GM12892 (cell line): ENCODE measurements at regions not wholly inside any gene's neighbourhood (a gene's known extent, or its start where the extent isn't known, plus 50 kb on each side); places are given as distances from the start of the nearest gene placed in this dataset.

ENCODE experiments used
- DNase-seq: peaks from one replicate; pipeline ENCODE4 v3.0.0; 2011; ENCODE audit not compliant: insufficient read length
- FAIRE-seq: peaks from 2 replicates; lab custom pipeline; 2011; peaks lifted over from hg19 to GRCh38; lab: Jason Lieb, UNC
- POLR2A ChIP-seq: IDR thresholded peaks from 2 replicates; pipeline ENCODE4 v1.6.1; 2011; ENCODE audit warnings: low read depth, low read length, control low read depth
- POLR2AphosphoS5 ChIP-seq: IDR thresholded peaks from 2 replicates; pipeline ENCODE4 v1.6.1; 2011; ENCODE audit warnings: low read depth, low read length, control low read depth
- TAF1 ChIP-seq: IDR thresholded peaks from 2 replicates; pipeline ENCODE4 v1.6.1; 2011; ENCODE audit warnings: low read depth, mild to moderate bottlenecking, control low read depth, low read length, borderline replicate concordance

- TF ChIP-seq POLR2A (no peak), TAF1 (no peak), POLR2AphosphoS5 (no peak)
- no peak for FAIRE-seq
- no peak for DNase-seq
These were observed 546.2 kb downstream of the TUSC7 start for GRCh38 chr3:117255736-117256135.

GRCh38 chr3:117261983-117262421 lies 552.4 kb downstream of the TUSC7 start:
- no peak for DNase-seq
- no peak for TF ChIP-seq POLR2A
- TF ChIP-seq POLR2AphosphoS5 = no peak
- no peak for TF ChIP-seq TAF1
- FAIRE-seq = no peak

- TF ChIP-seq POLR2AphosphoS5 = no peak
- TF ChIP-seq TAF1 = no peak
- TF ChIP-seq POLR2A = no peak
- no peak for FAIRE-seq
These were observed 553.7 kb downstream of the TUSC7 start for GRCh38 chr3:117263270-117263669.

GRCh38 chr3:117263745-117264144 lies 554.2 kb downstream of the TUSC7 start:
- peak; percentile 30 for FAIRE-seq
- no peak for DNase-seq
- no peak for TF ChIP-seq POLR2AphosphoS5
- TF ChIP-seq TAF1 = no peak
- no peak for TF ChIP-seq POLR2A

More at GRCh38 chr3:117263270-117263669, 553.7 kb downstream of the TUSC7 start:
- DNase-seq = no peak

GRCh38 chr3:117264204-117264994 lies 554.8 kb downstream of the TUSC7 start:
- no peak for FAIRE-seq

GRCh38 chr3:117266806-117267205 lies 557.2 kb downstream of the TUSC7 start:
- DNase-seq (no peak), FAIRE-seq (no peak)
- TF ChIP-seq POLR2A (no peak), TAF1 (no peak), POLR2AphosphoS5 (no peak)

More at GRCh38 chr3:117264204-117264994, 554.8 kb downstream of the TUSC7 start:
- TF ChIP-seq POLR2A (no peak), POLR2AphosphoS5 (no peak), TAF1 (no peak)
- no peak for DNase-seq

- TF ChIP-seq POLR2AphosphoS5 = no peak
- no peak for TF ChIP-seq POLR2A
- TF ChIP-seq TAF1 = no peak
- FAIRE-seq (no peak), DNase-seq (no peak)
These were observed 558.7 kb downstream of the TUSC7 start for GRCh38 chr3:117268318-117268717.

GRCh38 chr3:117272274-117272673 lies 562.7 kb downstream of the TUSC7 start:
- TF ChIP-seq POLR2A (no peak), POLR2AphosphoS5 (no peak), TAF1 (no peak)
- DNase-seq (no peak), FAIRE-seq (no peak)

GRCh38 chr3:117272876-117273523 lies 563.4 kb downstream of the TUSC7 start:
- DNase-seq (no peak), FAIRE-seq (no peak)
- TF ChIP-seq TAF1 (no peak), POLR2AphosphoS5 (no peak), POLR2A (no peak)

- no peak for FAIRE-seq
- no peak for DNase-seq
These were observed 568.2 kb downstream of the TUSC7 start for GRCh38 chr3:117277816-117278215.

GRCh38 chr3:117278424-117279190 lies 569.0 kb downstream of the TUSC7 start:
- no peak for TF ChIP-seq TAF1
- no peak for TF ChIP-seq POLR2AphosphoS5
- TF ChIP-seq POLR2A = no peak
- no peak for DNase-seq
- no peak for FAIRE-seq

More at GRCh38 chr3:117277816-117278215, 568.2 kb downstream of the TUSC7 start:
- TF ChIP-seq POLR2AphosphoS5 (no peak), TAF1 (no peak), POLR2A (no peak)
